Lower leg skin (tissue), 4 donors: ENCODE measurements at regions not wholly inside any gene's neighbourhood (a gene's known extent, or its start where the extent isn't known, plus 50 kb on each side); places are given as distances from the start of the nearest gene placed in this dataset.

Experiments used
- DNase-seq, 2 donors: peaks; one replicate each; pipeline ENCODE4 v3.0.0-alpha.2; 2019; ENCODE audit warnings: low spot score in 2 of 2
- H3K4me3 ChIP-seq: fragments of 200-600 bp; sonication (generic); 2 replicates; pipeline ENCODE4 v1.5.1; 2017; ENCODE audit warnings: mild to moderate bottlenecking, low read depth; ENCODE audit not compliant: poor library complexity, severe bottlenecking
- POLR2A ChIP-seq, 2 donors: fragments of 450-650 bp; IDR thresholded peaks; one replicate each; pipeline ENCODE4 v1.6.1; 2016 to 2017; ENCODE audit warnings: antibody characterized with exemption in 2 of 2, mild to moderate bottlenecking in 1 of 2, moderate library complexity in 1 of 2
- whole genome bisulfite sequencing, 2 donors: methylation state at CpG; one replicate each; pipeline ENCODE4 v1.1.5; 2018; 5-methylcytosine and 5-hydroxymethylcytosine counted together
- intact Hi-C: fragments of 100-400 bp; cut with DNase I; formaldehyde crosslinking; loops from one replicate; pipeline ENCODE4 v1.15.0; 2023; ENCODE audit warnings: low total_unique reads
- TF ChIP-seq, protein P1 (sequence below), 3 donors: fragments of 450-650 bp; IDR thresholded peaks; one replicate each; pipeline ENCODE4 v1.5.1; 2016; ENCODE audit warnings: antibody characterized with exemption in 3 of 3, mild to moderate bottlenecking in 3 of 3, moderate library complexity in 2 of 3

- H3K4me3 ChIP-seq = no peak overlapping the region
- no peak for DNase-seq
- TF ChIP-seq, protein P1, sequence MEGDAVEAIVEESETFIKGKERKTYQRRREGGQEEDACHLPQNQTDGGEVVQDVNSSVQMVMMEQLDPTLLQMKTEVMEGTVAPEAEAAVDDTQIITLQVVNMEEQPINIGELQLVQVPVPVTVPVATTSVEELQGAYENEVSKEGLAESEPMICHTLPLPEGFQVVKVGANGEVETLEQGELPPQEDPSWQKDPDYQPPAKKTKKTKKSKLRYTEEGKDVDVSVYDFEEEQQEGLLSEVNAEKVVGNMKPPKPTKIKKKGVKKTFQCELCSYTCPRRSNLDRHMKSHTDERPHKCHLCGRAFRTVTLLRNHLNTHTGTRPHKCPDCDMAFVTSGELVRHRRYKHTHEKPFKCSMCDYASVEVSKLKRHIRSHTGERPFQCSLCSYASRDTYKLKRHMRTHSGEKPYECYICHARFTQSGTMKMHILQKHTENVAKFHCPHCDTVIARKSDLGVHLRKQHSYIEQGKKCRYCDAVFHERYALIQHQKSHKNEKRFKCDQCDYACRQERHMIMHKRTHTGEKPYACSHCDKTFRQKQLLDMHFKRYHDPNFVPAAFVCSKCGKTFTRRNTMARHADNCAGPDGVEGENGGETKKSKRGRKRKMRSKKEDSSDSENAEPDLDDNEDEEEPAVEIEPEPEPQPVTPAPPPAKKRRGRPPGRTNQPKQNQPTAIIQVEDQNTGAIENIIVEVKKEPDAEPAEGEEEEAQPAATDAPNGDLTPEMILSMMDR (IDR thresholded peaks at IDR 0.05) = no peak
- no peak for TF ChIP-seq POLR2A (IDR thresholded peaks at IDR 0.05)
- intact Hi-C loops = no loop called here
- WGBS, 2 donors = 94 to 95% methylated on average over 1 of the region's 1 CpG
Measured at GRCh38 chr4:20478412-20478811, 221.8 kb upstream of the PACRGL start.

GRCh38 chr4:20480165-20480947 lies 219.9 kb upstream of the PACRGL start:
- TF ChIP-seq POLR2A (IDR thresholded peaks at IDR 0.05) = no peak
- TF ChIP-seq, protein P1 (IDR thresholded peaks at IDR 0.05) = no peak
- intact Hi-C loops = no loop called here
- DNase-seq = no peak
- H3K4me3 ChIP-seq = no peak overlapping the region
- 78 to 81% methylated on average over 7 of the region's 7 CpGs for WGBS, 2 donors

DNA sequence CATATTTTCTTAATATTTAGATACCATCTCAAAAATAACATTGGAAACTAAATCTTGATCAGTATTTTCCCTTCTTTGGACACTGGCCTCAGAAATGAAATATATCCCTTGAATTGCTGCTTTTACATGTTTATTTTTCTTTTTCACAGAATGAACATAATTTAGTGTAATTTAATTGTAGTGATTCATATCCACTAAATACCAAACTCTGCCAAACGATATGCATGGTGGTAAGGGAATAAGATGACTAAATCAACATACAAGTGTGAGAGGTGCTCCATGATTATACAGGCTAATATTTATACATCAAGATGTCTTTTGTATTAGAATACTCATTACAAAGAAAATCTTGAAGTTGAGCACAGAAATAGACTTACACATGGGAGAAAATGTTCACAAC lies 216.8 kb upstream of the PACRGL start:
- DNase-seq = no peak
- no peak for TF ChIP-seq POLR2A (IDR thresholded peaks at IDR 0.05)
- TF ChIP-seq, protein P1 (IDR thresholded peaks at IDR 0.05) = no peak
- no peak overlapping the region for H3K4me3 ChIP-seq
- WGBS, 2 donors = 80 to 81% methylated on average over 1 of the region's 1 CpG
- intact Hi-C loops = no loop called here

GRCh38 chr4:20486433-20486832 lies 213.8 kb upstream of the PACRGL start:
- intact Hi-C loops = no loop called here
- no peak overlapping the region for H3K4me3 ChIP-seq
- WGBS, 2 donors = 38 to 42% methylated on average over 1 of the region's 1 CpG
- DNase-seq = no peak
- no peak for TF ChIP-seq POLR2A (IDR thresholded peaks at IDR 0.05)
- TF ChIP-seq, protein P1 (IDR thresholded peaks at IDR 0.05) = no peak

DNA sequence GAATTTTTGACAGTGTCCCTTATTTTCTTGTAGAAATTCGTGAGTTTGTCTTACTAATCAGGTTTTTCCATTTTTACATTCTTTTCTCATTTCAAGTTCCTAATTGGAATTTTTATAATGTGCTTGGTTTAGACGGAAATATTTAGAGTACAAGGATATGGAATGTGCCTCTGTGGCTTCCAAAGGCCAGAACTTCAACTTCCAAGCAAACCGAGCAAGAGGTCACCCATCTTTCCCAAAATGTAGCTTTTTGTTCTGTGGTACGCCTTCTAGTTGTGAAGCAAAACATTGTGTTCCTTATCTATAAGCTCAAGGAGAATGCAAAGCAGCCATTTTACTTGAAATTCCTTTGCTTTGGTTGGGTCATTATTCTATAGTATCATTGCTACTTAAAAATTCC lies 212.8 kb upstream of the PACRGL start:
- TF ChIP-seq POLR2A (IDR thresholded peaks at IDR 0.05) = no peak
- TF ChIP-seq, protein P1 (IDR thresholded peaks at IDR 0.05) = no peak
- H3K4me3 ChIP-seq = no peak overlapping the region
- no peak for DNase-seq
- intact Hi-C loops = no loop called here
- WGBS, 2 donors = 50 to 53% methylated on average over 4 of the region's 4 CpGs

GRCh38 chr4:20487852-20488251 lies 212.4 kb upstream of the PACRGL start:
- WGBS, 2 donors = 26 to 28% methylated on average over 1 of the region's 1 CpG
- intact Hi-C loops = no loop called here
- no peak overlapping the region for H3K4me3 ChIP-seq
- DNase-seq = no peak
- no peak for TF ChIP-seq POLR2A (IDR thresholded peaks at IDR 0.05)
- TF ChIP-seq, protein P1 (IDR thresholded peaks at IDR 0.05) = no peak
